ENCODE measurements at regions not wholly inside any gene's neighbourhood (a gene's known extent, or its start where the extent isn't known, plus 50 kb on each side); places are given as distances from the start of the nearest gene placed in this dataset.

GRCh38 chr1:117678246-117678977 is 72.6 kb downstream of the TENT5C start:
- Histone ChIP-seq H3K79me2 (ENCODE audit: insufficient read depth, low read depth) (no peaks in the 10 kb centered on the region), H2AFZ (ENCODE audit: low read depth) (no peak overlapping the region), H4K20me1 (ENCODE audit: insufficient read depth) (no peaks in the 10 kb centered on the region), H3K4me1 (ENCODE audit: low read depth, poor library complexity, severe bottlenecking) (peaks cover 42% of the 10 kb centered on the region), H3K4me2 (no peak overlapping the region), H3K4me3 (IDR thresholded peaks at IDR 0.05; ENCODE audit: insufficient read depth, low read depth, low read length) (no peak overlapping the region), H3K27ac (no peak overlapping the region), H3K27me3 (ENCODE audit: insufficient read depth, low read depth) (no peaks in the 10 kb centered on the region), H3K36me3 (ENCODE audit: insufficient read depth) (no peaks in the 10 kb centered on the region), H3K9ac (no peak overlapping the region)
- no peak for TF ChIP-seq CTCF (conservative IDR thresholded peaks at IDR 0.05; ENCODE audit: low read depth, low read length)

GRCh38 chr1:117679299-117679698 is 73.5 kb downstream of the TENT5C start:
- Histone ChIP-seq H3K4me2 (no peak overlapping the region), H3K27me3 (ENCODE audit: insufficient read depth, low read depth) (no peaks in the 10 kb centered on the region), H3K9ac (no peak overlapping the region), H3K4me3 (IDR thresholded peaks at IDR 0.05; ENCODE audit: insufficient read depth, low read depth, low read length) (no peak overlapping the region), H3K4me1 (ENCODE audit: low read depth, poor library complexity, severe bottlenecking) (peaks cover 44% of the 10 kb centered on the region), H4K20me1 (ENCODE audit: insufficient read depth) (no peaks in the 10 kb centered on the region), H3K36me3 (ENCODE audit: insufficient read depth) (no peaks in the 10 kb centered on the region), H3K27ac (no peak overlapping the region), H2AFZ (ENCODE audit: low read depth) (no peak overlapping the region), H3K79me2 (ENCODE audit: insufficient read depth, low read depth) (no peaks in the 10 kb centered on the region)
- TF ChIP-seq CTCF (conservative IDR thresholded peaks at IDR 0.05; ENCODE audit: low read depth, low read length): no peak

- Histone ChIP-seq H3K27me3 (ENCODE audit: insufficient read depth, low read depth) (no peaks in the 10 kb centered on the region), H3K27ac (no peak overlapping the region), H4K20me1 (ENCODE audit: insufficient read depth) (no peaks in the 10 kb centered on the region), H3K4me2 (no peak overlapping the region), H3K4me1 (ENCODE audit: low read depth, poor library complexity, severe bottlenecking) (peaks cover 41% of the 10 kb centered on the region), H3K36me3 (ENCODE audit: insufficient read depth) (no peaks in the 10 kb centered on the region), H3K79me2 (ENCODE audit: insufficient read depth, low read depth) (no peaks in the 10 kb centered on the region), H3K9ac (no peak overlapping the region), H3K4me3 (IDR thresholded peaks at IDR 0.05; ENCODE audit: insufficient read depth, low read depth, low read length) (no peak overlapping the region), H2AFZ (ENCODE audit: low read depth) (no peak overlapping the region)
- no peak for TF ChIP-seq CTCF (conservative IDR thresholded peaks at IDR 0.05; ENCODE audit: low read depth, low read length)
Observed at GRCh38 chr1:117679868-117680267, 74.0 kb downstream of the TENT5C start.

- TF ChIP-seq CTCF (conservative IDR thresholded peaks at IDR 0.05; ENCODE audit: low read depth, low read length): no peak
- no peaks in the 10 kb centered on the region for H4K20me1 ChIP-seq (ENCODE audit: insufficient read depth)
- peaks cover 41% of the 10 kb centered on the region for H3K4me1 ChIP-seq (ENCODE audit: low read depth, poor library complexity, severe bottlenecking)
- H3K27ac ChIP-seq: no peak overlapping the region
- H3K36me3 ChIP-seq (ENCODE audit: insufficient read depth): no peaks in the 10 kb centered on the region
- H3K4me2 ChIP-seq: no peak overlapping the region
- no peaks in the 10 kb centered on the region for H3K79me2 ChIP-seq (ENCODE audit: insufficient read depth, low read depth)
- no peak overlapping the region for H3K9ac ChIP-seq
- H3K27me3 ChIP-seq (ENCODE audit: insufficient read depth, low read depth): no peaks in the 10 kb centered on the region
- no peak overlapping the region for H2AFZ ChIP-seq (ENCODE audit: low read depth)
- H3K4me3 ChIP-seq (IDR thresholded peaks at IDR 0.05; ENCODE audit: insufficient read depth, low read depth, low read length): no peak overlapping the region
Observed at GRCh38 chr1:117680316-117681002, 74.6 kb downstream of the TENT5C start.
